Ascending aorta (tissue), 2 donors: ENCODE measurements at regions not wholly inside any gene's neighbourhood (a gene's known extent, or its start where the extent isn't known, plus 50 kb on each side); places are given as distances from the start of the nearest gene placed in this dataset.
A peak's percentile ranks its signal among the peaks of the same experiment; 100 is the strongest.

Experiments
- DNase-seq, 2 donors: peaks; one replicate each; pipeline ENCODE4 v3.0.0-alpha.2; 2019; ENCODE audit warnings: low spot score in 2 of 2
- H3K27ac ChIP-seq, 2 donors: fragments of 200-600 bp; sonication (generic); one replicate each; pipeline ENCODE4 v1.5.1; 2016 to 2017; ENCODE audit warnings: mild to moderate bottlenecking in 1 of 2
- H3K27me3 ChIP-seq: fragments of 200-600 bp; sonication (generic); one replicate; pipeline ENCODE4 v1.5.1; 2017
- H3K36me3 ChIP-seq, 2 donors: fragments of 200-600 bp; sonication (generic); one replicate each; pipeline ENCODE4 v1.5.1; 2016
- H3K4me1 ChIP-seq, 2 donors: fragments of 200-600 bp; sonication (generic); one replicate each; pipeline ENCODE4 v1.5.1; 2016 to 2017; ENCODE audit warnings: mild to moderate bottlenecking in 1 of 2
- H3K4me3 ChIP-seq, 2 donors: fragments of 200-600 bp; sonication (generic); one replicate each; pipeline ENCODE4 v1.5.1; 2016 to 2017; ENCODE audit warnings: mild to moderate bottlenecking in 1 of 2
- H3K9me3 ChIP-seq, 2 donors: fragments of 200-600 bp; sonication (generic); one replicate each; pipeline ENCODE4 v1.5.1; 2016
- CTCF ChIP-seq, 3 experiments: fragments of 200-600 bp in 2 of 3; fragments of 450-650 bp in 1 of 3; sonication (generic) in 2 of 3; IDR thresholded peaks; one replicate each; pipeline ENCODE4 v1.5.1; 2016 to 2019; ENCODE audit warnings: antibody characterized with exemption in 3 of 3, mild to moderate bottlenecking in 1 of 3, moderate library complexity in 1 of 3
- intact Hi-C: fragments of 100-400 bp; cut with DNase I; formaldehyde crosslinking; loops from one replicate; pipeline ENCODE4 v1.15.1; 2023

- Histone ChIP-seq H3K27ac (no peak overlapping the region), H3K9me3 (no peaks in the 10 kb centered on the region), H3K36me3 (no peaks in the 10 kb centered on the region), H3K4me3 (no peak overlapping the region), H3K4me1 (no peaks in the 10 kb centered on the region), H3K27me3 (no peaks in the 10 kb centered on the region)
- intact Hi-C loops, result no loop called here
- no peak for TF ChIP-seq CTCF (IDR thresholded peaks at IDR 0.05)
- DNase-seq, result no peak
Observed at GRCh38 chr3:64987726-64988125, 299.9 kb upstream of the ADAMTS9 start.

GRCh38 chr3:64985072-64985471, 297.3 kb upstream of the ADAMTS9 start:
- Histone ChIP-seq H3K4me3 (no peak overlapping the region), H3K27ac (no peak overlapping the region), H3K4me1 (no peaks in the 10 kb centered on the region), H3K9me3 (no peaks in the 10 kb centered on the region), H3K27me3 (no peaks in the 10 kb centered on the region), H3K36me3 (no peaks in the 10 kb centered on the region)
- intact Hi-C loops, result no loop called here
- TF ChIP-seq CTCF (IDR thresholded peaks at IDR 0.05), result no peak
- no peak for DNase-seq

GRCh38 chr3:64983583-64984359, 296.0 kb upstream of the ADAMTS9 start:
- peak in 1 of 3 experiments; percentile 6 for TF ChIP-seq CTCF (IDR thresholded peaks at IDR 0.05)
- Histone ChIP-seq H3K36me3 (no peaks in the 10 kb centered on the region), H3K9me3 (no peaks in the 10 kb centered on the region), H3K4me3 (no peak overlapping the region), H3K4me1 (no peaks in the 10 kb centered on the region), H3K27ac (no peak overlapping the region), H3K27me3 (no peaks in the 10 kb centered on the region)
- intact Hi-C loops, result no loop called here
- no peak for DNase-seq

- Histone ChIP-seq H3K36me3 (peaks cover 0 to 13% of the 10 kb centered on the region in 2 donors), H3K4me1 (peaks cover 0 to 3% of the 10 kb centered on the region in 2 donors), H3K27ac (no peak overlapping the region), H3K27me3 (no peaks in the 10 kb centered on the region), H3K9me3 (no peaks in the 10 kb centered on the region), H3K4me3 (no peak overlapping the region)
- intact Hi-C loops, result loop anchor here (2.0 kb wide), 1 partner anchor 19 kb away; no protein-coding TSS in a partner anchor
- TF ChIP-seq CTCF (IDR thresholded peaks at IDR 0.05), result no peak
- no peak for DNase-seq
Observed at GRCh38 chr3:64977308-64978100, 289.7 kb upstream of the ADAMTS9 start.

GRCh38 chr3:64976456-64976855, 288.7 kb upstream of the ADAMTS9 start:
- Histone ChIP-seq H3K36me3 (peaks cover 0 to 13% of the 10 kb centered on the region in 2 donors), H3K4me3 (no peak overlapping the region), H3K4me1 (peaks cover 0 to 3% of the 10 kb centered on the region in 2 donors), H3K9me3 (no peaks in the 10 kb centered on the region), H3K27me3 (no peaks in the 10 kb centered on the region), H3K27ac (no peak overlapping the region)
- TF ChIP-seq CTCF (IDR thresholded peaks at IDR 0.05), result no peak
- no peak for DNase-seq
- intact Hi-C loops, result loop anchor here (2.0 kb wide), 1 partner anchor 18 kb away; no protein-coding TSS in a partner anchor
